Coronary artery (tissue), 2 donors: ENCODE measurements at regions not wholly inside any gene's neighbourhood (a gene's known extent, or its start where the extent isn't known, plus 50 kb on each side); places are given as distances from the start of the nearest gene placed in this dataset.
A peak's percentile ranks its signal among the peaks of the same experiment; 100 is the strongest.

ENCODE experiments used
- DNase-seq: peaks from one replicate; pipeline ENCODE4 v3.0.0-alpha.2; 2017; ENCODE audit warnings: low spot score
- H3K27ac ChIP-seq, 2 donors: fragments of 200-600 bp; sonication (generic); one replicate each; pipeline ENCODE4 v1.5.1; 2016 to 2019
- H3K4me3 ChIP-seq: fragments of 200-600 bp; sonication (generic); 2 replicates; pipeline ENCODE4 v1.5.1; 2016; ENCODE audit warnings: mild to moderate bottlenecking, moderate library complexity
- TF ChIP-seq, protein P1 (sequence below): fragments of 200-600 bp; sonication (generic); IDR thresholded peaks from one replicate; pipeline ENCODE4 v1.5.1; 2019; ENCODE audit warnings: antibody characterized with exemption

DNA sequence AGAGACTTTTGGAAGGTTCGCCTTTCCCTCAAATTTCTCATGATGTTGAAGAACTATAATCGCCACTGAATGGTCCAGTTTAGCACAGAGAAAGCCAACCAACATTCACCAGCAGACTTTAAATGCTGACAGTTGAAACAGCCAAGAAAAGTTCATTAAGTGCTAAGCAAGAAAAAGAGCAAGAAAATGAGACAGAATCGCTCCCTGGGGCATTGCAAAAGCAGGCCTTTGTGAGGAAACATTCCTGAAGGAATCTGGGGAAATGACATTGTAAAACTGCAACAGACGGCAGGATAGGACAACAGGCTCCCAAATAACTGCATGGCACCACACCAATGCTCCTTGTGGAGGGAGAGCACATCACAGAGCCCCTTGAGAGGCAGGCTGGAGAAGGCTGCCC lies 269.3 kb upstream of the ID2 start:
- no peak overlapping the region for H3K4me3 ChIP-seq

GRCh38 chr2:8413589-8414135 lies 268.2 kb upstream of the ID2 start:
- no peak overlapping the region for H3K4me3 ChIP-seq
- no peak overlapping the region for H3K27ac ChIP-seq
- DNase-seq = no peak
- TF ChIP-seq, protein P1, sequence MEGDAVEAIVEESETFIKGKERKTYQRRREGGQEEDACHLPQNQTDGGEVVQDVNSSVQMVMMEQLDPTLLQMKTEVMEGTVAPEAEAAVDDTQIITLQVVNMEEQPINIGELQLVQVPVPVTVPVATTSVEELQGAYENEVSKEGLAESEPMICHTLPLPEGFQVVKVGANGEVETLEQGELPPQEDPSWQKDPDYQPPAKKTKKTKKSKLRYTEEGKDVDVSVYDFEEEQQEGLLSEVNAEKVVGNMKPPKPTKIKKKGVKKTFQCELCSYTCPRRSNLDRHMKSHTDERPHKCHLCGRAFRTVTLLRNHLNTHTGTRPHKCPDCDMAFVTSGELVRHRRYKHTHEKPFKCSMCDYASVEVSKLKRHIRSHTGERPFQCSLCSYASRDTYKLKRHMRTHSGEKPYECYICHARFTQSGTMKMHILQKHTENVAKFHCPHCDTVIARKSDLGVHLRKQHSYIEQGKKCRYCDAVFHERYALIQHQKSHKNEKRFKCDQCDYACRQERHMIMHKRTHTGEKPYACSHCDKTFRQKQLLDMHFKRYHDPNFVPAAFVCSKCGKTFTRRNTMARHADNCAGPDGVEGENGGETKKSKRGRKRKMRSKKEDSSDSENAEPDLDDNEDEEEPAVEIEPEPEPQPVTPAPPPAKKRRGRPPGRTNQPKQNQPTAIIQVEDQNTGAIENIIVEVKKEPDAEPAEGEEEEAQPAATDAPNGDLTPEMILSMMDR = no peak

More for the DNA sequence above, 269.3 kb upstream of the ID2 start:
- no peak for DNase-seq
- TF ChIP-seq, protein P1 = no peak
- H3K27ac ChIP-seq = peak overlapping the region in 1 of 2 donors; percentile 59

GRCh38 chr2:8414946-8415879 lies 266.6 kb upstream of the ID2 start:
- no peak overlapping the region for H3K27ac ChIP-seq
- TF ChIP-seq, protein P1 = no peak
- no peak overlapping the region for H3K4me3 ChIP-seq
- DNase-seq = no peak

DNA sequence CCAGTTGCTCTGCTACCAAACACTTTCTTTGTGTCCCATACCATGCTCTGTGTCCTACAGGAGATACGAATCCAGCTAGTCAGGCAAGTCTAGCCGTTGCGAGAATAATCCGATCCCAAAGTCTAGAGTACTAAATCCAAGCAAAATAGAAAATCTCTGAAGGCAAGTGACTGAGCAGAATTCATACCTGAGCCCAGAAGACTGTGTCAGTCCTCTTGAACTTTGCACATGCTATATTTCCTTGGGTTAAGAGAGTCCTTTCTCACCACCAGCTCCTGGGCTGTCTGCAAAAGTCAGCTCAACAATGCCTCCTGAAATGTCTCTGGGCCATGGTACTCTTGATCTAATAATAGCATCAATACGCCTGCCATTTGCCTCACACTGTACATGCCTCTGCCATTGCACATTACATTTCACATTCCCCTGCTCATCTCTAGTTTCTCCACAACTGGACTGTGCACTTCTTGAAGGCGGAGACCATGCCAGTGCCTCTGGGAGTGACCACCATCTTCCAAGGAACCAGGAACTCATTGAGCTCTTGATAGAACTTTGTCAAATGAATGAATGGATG lies 265.8 kb upstream of the ID2 start:
- Histone ChIP-seq H3K4me3 (no peak overlapping the region), H3K27ac (no peak overlapping the region)
- no peak for DNase-seq
- TF ChIP-seq, protein P1 = no peak

DNA sequence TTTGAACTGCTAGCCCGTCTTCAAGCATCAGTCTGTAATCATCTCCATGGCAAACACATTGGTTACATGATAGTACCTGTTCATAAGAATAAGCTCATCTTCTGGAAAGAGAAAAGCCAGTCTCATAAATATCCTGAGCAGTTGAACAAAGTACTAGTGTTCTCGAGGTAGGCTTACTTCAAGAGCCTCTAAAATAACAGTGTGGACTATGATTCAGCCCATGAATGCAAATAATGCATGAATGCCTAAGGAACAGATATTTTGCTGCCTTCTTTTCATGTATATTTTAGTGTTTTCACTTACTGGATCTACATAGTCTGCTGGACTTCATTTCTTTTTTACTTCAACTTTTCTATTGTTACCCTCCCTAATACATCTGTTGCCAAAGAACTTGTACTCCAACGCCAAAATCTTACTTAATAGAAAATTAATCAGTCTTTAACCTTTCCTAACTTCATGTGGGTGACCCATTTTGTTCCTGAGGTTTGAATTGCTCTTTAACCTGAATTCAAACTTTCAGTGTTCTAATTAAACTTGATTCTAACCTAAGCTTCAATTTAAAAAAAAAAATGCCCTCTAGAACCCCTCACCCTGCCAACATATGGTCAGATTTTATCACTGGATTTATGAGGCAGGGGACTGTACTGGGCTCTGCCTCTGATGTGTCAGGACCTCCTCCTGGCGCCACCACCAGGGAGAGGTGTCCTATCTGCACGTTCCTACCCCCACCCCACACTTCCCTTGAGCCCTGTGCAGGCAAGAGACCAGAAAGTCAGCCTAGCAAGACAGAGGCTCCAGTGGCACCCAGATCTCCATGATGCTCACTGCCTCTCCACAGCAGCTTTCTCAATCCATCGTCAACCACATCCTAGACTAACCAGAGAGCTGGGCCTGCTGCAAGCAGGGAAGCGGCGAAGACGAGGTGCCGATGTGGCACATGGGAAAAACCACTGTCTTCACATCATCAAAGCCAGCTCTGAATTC lies 264.7 kb upstream of the ID2 start:
- no peak for DNase-seq
- TF ChIP-seq, protein P1 = no peak
- Histone ChIP-seq H3K27ac (no peak overlapping the region), H3K4me3 (no peak overlapping the region)

GRCh38 chr2:8418721-8419120 lies 263.1 kb upstream of the ID2 start:
- Histone ChIP-seq H3K27ac (no peak overlapping the region), H3K4me3 (no peak overlapping the region)
- TF ChIP-seq, protein P1 = no peak
- no peak for DNase-seq
